CD4-positive, alpha-beta T cell treated with Interleukin-21 for 1 hour (primary cell): ENCODE measurements at regions not wholly inside any gene's neighbourhood (a gene's known extent, or its start where the extent isn't known, plus 50 kb on each side); places are given as distances from the start of the nearest gene placed in this dataset.
A peak's percentile ranks its signal among the peaks of the same experiment; 100 is the strongest.

Experiments
- DNase-seq: peaks from one replicate; pipeline ENCODE4 v3.0.0-alpha.2; 2020

DNA sequence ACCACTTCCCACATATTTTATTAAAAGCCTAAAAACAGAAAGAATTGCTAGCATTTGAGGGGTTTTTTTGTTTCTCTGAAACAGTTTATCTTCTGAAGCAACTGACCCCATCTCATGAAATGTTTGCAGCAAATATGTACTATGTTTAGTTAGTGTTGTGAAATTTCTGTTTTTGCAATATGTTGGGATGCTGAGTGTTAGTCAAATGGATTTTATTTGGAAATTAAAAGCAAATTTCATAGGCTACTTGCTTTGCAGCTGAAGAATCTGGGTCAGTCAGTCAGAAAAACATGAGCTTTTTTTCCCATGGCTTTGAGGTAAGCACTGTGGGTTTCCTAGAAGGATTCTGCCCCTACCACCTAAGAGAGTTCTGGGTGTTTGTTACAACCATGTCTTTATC, 184.9 kb upstream of the DKK2 start:
- no peak for DNase-seq

GRCh38 chr4:107219681-107220080, 183.6 kb upstream of the DKK2 start:
- no peak for DNase-seq

DNA sequence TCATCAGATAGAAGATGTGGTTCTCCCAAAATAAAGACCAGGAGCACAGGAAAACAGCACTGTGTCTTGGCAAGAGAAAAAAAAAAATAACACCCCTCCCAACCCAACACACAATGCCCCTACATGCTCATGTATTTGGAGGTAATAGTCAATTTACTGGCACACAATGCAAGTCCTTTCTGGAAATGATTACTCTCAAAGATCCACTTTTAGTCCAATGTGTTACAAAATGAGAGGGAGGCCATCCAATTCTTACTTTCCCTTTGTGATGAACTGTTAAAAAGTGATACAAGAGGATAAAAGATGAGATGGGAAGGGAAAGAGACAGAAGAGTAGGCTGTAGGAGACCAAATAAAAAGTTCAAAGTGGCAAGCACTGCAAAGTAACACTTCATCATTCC, 180.3 kb upstream of the DKK2 start:
- DNase-seq: no peak

GRCh38 chr4:107215222-107215621, 179.1 kb upstream of the DKK2 start:
- no peak for DNase-seq

GRCh38 chr4:107213880-107214279, 177.8 kb upstream of the DKK2 start:
- DNase-seq: no peak

GRCh38 chr4:107213410-107213809, 177.3 kb upstream of the DKK2 start:
- no peak for DNase-seq

DNA sequence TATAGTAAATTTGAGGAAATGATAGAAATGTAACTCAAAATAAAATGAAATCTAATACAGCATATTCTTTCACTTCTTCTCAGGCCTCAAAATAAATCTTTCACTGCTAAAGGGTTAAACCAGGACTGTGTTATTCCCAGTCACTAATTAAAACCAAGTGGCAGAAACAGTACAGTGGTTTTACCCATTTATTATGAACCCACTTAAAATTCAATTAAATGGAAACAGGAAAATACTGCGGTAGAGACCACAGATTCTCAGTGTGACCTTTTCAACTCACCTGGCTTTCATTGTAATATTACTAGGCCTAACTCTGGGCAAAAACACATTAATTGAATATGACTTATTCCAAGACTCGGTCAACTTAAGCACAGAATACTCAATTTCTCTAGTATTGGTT, 176.5 kb upstream of the DKK2 start:
- no peak for DNase-seq

DNA sequence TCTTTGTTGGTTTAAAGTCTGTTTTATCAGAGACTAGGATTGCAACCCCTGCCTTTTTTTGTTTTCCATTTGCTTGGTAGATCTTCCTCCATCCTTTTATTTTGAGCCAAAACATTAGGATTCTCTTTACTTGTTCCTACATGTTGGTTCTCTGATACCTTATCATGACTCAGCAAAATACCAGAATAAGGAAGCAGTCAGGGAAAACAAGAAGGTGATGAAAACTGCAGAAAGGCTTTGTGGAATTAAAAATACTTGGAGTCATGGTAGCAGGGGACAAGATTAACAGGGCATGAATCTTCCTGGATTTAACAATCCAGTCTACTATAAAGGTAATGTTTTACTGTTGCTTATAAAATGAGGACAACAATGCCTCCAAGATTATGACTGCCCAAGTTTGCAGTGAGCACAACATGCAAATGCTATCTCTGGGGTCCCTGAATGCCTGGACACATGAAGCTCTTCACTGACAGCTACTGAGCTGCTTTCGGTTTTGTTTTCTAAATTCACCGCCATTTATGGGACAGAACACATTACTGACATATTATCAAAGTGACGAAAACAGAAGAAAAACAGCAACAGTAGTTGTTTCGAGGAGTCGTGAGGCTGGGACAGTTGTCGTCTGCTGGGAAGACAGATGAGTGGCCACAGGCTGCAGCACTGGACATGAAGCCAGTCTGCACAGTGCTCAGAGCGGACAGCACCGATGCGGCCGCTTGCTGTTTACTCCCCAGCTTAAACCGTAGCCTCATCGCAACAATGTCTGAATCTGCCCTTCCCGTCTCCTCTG, 174.5 kb upstream of the DKK2 start:
- DNase-seq: no peak

DNA sequence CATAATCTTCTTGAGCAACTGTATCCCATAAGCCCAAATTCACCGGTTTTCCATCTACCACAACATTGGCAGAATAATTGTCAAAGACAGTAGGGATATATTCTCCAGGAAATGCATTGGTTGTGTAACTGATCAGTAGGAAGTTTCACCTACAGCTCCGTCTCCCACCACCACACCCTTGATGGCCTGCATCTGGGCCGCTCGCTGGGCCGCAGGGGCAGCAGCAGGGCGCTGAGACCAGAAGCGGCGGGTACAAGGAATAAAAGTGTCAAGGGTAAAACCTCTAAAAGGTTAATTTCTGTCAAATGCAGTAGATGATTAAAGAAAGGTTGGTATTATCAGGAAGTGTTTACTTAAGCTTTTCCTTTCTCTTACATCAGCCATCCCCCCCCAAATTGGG, 167.6 kb upstream of the DKK2 start:
- DNase-seq: no peak

GRCh38 chr4:107202744-107203143, 166.6 kb upstream of the DKK2 start:
- DNase-seq: no peak

GRCh38 chr4:107197121-107197520, 161.0 kb upstream of the DKK2 start:
- DNase-seq: no peak

- no peak for DNase-seq
These were observed 160.2 kb upstream of the DKK2 start for GRCh38 chr4:107196312-107196711.

DNA sequence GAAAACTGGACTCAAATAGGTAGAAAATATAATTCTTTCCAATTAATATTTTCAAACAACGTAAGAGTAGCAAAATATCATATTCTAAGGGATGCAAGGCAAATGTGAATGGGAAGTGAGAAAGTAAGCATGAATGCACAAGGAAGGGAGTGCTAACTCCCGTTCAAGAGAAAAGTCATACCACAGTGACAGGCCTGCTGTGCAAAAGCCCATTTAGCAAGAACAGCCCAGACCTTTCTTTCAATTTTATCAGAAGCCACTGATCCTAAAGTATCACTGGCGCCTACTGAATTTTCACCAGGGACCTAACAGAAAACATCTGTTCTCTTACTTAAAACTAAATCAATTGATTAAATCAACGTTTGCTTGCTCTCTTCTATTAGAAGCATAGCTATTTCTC, 157.9 kb upstream of the DKK2 start:
- no peak for DNase-seq

GRCh38 chr4:107192601-107193000, 156.5 kb upstream of the DKK2 start:
- DNase-seq: no peak

- DNase-seq: no peak
These were observed 151.0 kb upstream of the DKK2 start for GRCh38 chr4:107187091-107187490.

- peak; percentile 29 for DNase-seq
These were observed 147.2 kb upstream of the DKK2 start for GRCh38 chr4:107183155-107183774.

DNA sequence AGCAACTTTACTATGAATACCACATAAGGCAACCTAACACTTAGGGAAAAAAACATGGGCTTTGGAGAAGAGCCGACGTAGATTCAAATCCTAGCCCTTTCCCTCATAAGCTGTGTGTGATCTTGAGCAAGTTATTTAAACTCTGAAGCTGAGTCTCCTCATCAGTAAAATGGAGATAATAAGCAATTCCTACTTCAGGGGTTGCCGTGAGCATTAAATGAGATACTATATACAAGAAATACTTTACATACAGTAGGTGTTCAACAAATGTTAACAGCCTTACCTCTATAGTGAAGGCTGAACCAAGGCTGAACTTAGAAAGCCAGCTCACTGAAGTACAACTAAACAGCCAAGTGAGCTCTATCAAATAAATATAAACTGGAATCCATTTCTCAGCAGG, 146.2 kb upstream of the DKK2 start:
- DNase-seq: no peak

- DNase-seq: no peak
These were observed 130.8 kb upstream of the DKK2 start for GRCh38 chr4:107166873-107167450.

- no peak for DNase-seq
These were observed 130.1 kb upstream of the DKK2 start for GRCh38 chr4:107166181-107166580.

GRCh38 chr4:107164962-107165475, 128.9 kb upstream of the DKK2 start:
- no peak for DNase-seq

DNA sequence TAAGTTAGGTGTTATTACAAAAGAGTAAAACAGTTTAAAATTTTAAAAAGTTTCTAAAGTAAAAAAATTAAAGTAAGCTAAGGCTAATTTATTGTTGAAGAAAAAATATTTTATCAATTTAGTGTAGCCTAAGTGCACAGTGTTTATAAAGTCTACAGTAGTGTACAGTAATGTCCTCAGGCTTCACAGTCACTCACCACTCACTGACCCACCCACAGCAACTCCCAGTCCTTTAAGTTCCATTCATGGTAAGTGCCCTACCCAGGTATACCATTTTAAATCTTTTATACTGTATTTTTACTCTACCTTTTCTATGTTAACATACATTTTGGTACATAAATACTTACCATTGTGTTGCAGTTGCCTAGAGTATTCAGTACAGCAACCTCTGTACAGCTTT, 120.3 kb upstream of the DKK2 start:
- DNase-seq: no peak

DNA sequence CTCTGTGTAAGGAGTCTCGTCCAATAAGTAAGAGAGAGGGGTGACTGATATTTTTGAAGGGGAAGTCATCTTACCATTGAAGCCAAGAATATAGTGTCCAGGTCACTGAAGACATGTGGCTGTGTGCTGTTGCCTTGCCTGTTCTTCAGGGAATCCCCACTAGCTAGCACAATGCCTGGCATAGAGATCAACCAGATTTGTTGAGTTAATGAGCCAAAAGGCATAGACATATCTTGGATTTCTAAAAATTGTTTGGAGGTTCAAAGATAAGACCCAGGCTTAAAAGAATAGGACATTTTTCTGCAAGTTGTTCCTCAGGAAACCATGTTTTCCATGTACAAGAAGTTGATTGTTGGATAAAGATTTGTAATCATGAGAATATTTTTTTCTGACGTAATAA, 119.3 kb upstream of the DKK2 start:
- DNase-seq: no peak

GRCh38 chr4:107153956-107154355, 117.8 kb upstream of the DKK2 start:
- no peak for DNase-seq

GRCh38 chr4:107153228-107153627, 117.1 kb upstream of the DKK2 start:
- DNase-seq: no peak
